Hepatocyte (in vitro differentiated cells): ENCODE measurements at regions not wholly inside any gene's neighbourhood (a gene's known extent, or its start where the extent isn't known, plus 50 kb on each side); places are given as distances from the start of the nearest gene placed in this dataset.

Experiments used
- DNase-seq: peaks from one replicate; pipeline ENCODE4 v3.0.0-alpha.2; 2016; ENCODE audit warnings: low spot score
- H2AFZ ChIP-seq: fragments of 200-600 bp; sonication (generic); 2 replicates; pipeline ENCODE4 v1.6.0; 2016; ENCODE audit warnings: antibody characterized with exemption, mild to moderate bottlenecking
- H3K27ac ChIP-seq: fragments of 200-600 bp; sonication (generic); 2 replicates; pipeline ENCODE4 v1.5.1; 2016; ENCODE audit warnings: mild to moderate bottlenecking
- H3K27me3 ChIP-seq: fragments of 200-600 bp; sonication (generic); 2 replicates; pipeline ENCODE4 v1.6.1; 2016
- H3K36me3 ChIP-seq: fragments of 200-600 bp; sonication (generic); replicated peaks from 2 replicates; pipeline ENCODE4 v1.5.1; 2016; ENCODE audit warnings: low read depth; ENCODE audit not compliant: insufficient read depth
- H3K4me1 ChIP-seq: fragments of 200-600 bp; sonication (generic); 2 replicates; pipeline ENCODE4 v1.5.1; 2016; ENCODE audit warnings: mild to moderate bottlenecking, moderate library complexity; ENCODE audit not compliant: insufficient read depth
- H3K4me2 ChIP-seq: fragments of 200-600 bp; sonication (generic); 2 replicates; pipeline ENCODE4 v1.6.0; 2016
- H3K4me3 ChIP-seq: fragments of 200-600 bp; sonication (generic); 2 replicates; pipeline ENCODE4 v1.5.1; 2016; ENCODE audit warnings: mild to moderate bottlenecking
- H3K79me2 ChIP-seq: fragments of 200-600 bp; sonication (generic); 2 replicates; pipeline ENCODE4 v1.6.0; 2017; ENCODE audit warnings: mild to moderate bottlenecking
- H3K9me2 ChIP-seq: fragments of 200-600 bp; sonication (generic); replicated peaks from 2 replicates; pipeline ENCODE4 v1.6.0; 2017; ENCODE audit warnings: mild to moderate bottlenecking; ENCODE audit not compliant: insufficient read depth
- H3K9me3 ChIP-seq: fragments of 200-600 bp; sonication (generic); 2 replicates; pipeline ENCODE4 v1.5.1; 2016; ENCODE audit warnings: low read depth, mild to moderate bottlenecking
- H4K20me1 ChIP-seq: fragments of 200-600 bp; sonication (generic); 2 replicates; pipeline ENCODE4 v1.6.0; 2016; ENCODE audit warnings: mild to moderate bottlenecking; ENCODE audit not compliant: insufficient read depth, poor library complexity, severe bottlenecking
- CTCF ChIP-seq: fragments of 200-600 bp; sonication (generic); IDR thresholded peaks from 2 replicates; pipeline ENCODE4 v1.5.1; 2016; ENCODE audit warnings: antibody characterized with exemption, mild to moderate bottlenecking; ENCODE audit not compliant: poor library complexity
- EZH2 ChIP-seq: fragments of 200-600 bp; sonication (generic); IDR thresholded peaks from 2 replicates; pipeline ENCODE4 v1.6.1; 2016; ENCODE audit warnings: antibody characterized with exemption, mild to moderate bottlenecking, borderline replicate concordance
- EZH2phosphoT487 ChIP-seq: fragments of 200-600 bp; sonication (generic); IDR thresholded peaks from one replicate; pipeline ENCODE4 v1.6.1; 2018; ENCODE audit warnings: antibody characterized with exemption, mild to moderate bottlenecking, low read depth, moderate library complexity; ENCODE audit not compliant: unreplicated experiment, severe bottlenecking
- WGBS: methylation state at CpG from one replicate; pipeline ENCODE4 v1.1.6; 2016; ENCODE audit warnings: low lambda C conversion rate; ENCODE audit errors: missing lambda C conversion rate; 5-methylcytosine and 5-hydroxymethylcytosine counted together

GRCh38 chr3:82654708-82655107, 893.3 kb upstream of the GBE1 start:
- no peak overlapping the region for H3K4me3 ChIP-seq
- H3K4me2 ChIP-seq: no peak overlapping the region
- no peaks in the 10 kb centered on the region for H3K9me3 ChIP-seq
- H3K79me2 ChIP-seq: no peaks in the 10 kb centered on the region
- H4K20me1 ChIP-seq: no peaks in the 10 kb centered on the region
- no peaks in the 10 kb centered on the region for H3K4me1 ChIP-seq
- 56% methylated on average over 3 of the region's 3 CpGs for WGBS
- no peaks in the 10 kb centered on the region for H3K9me2 ChIP-seq
- H3K36me3 ChIP-seq: no peaks in the 10 kb centered on the region
- no peaks in the 10 kb centered on the region for H3K27me3 ChIP-seq
- H2AFZ ChIP-seq: no peak overlapping the region
- TF ChIP-seq CTCF: no peak
- no peak for TF ChIP-seq EZH2
- no peak for TF ChIP-seq EZH2phosphoT487
- no peak for DNase-seq
- H3K27ac ChIP-seq: no peak overlapping the region

- Histone ChIP-seq H3K9me2 (no peaks in the 10 kb centered on the region), H3K79me2 (no peaks in the 10 kb centered on the region), H3K4me3 (no peak overlapping the region), H2AFZ (no peak overlapping the region), H3K4me2 (no peak overlapping the region), H3K27me3 (no peaks in the 10 kb centered on the region), H4K20me1 (no peaks in the 10 kb centered on the region), H3K27ac (no peak overlapping the region), H3K9me3 (no peaks in the 10 kb centered on the region), H3K36me3 (no peaks in the 10 kb centered on the region), H3K4me1 (no peaks in the 10 kb centered on the region)
- TF ChIP-seq CTCF: peak; percentile 17
- no peak for TF ChIP-seq EZH2phosphoT487
- TF ChIP-seq EZH2: no peak
- DNase-seq: no peak
Measured at GRCh38 chr3:82643948-82644347, 882.5 kb upstream of the GBE1 start.

- no peak overlapping the region for H3K4me3 ChIP-seq
- H3K4me1 ChIP-seq: no peaks in the 10 kb centered on the region
- no peak overlapping the region for H3K4me2 ChIP-seq
- DNase-seq: no peak
- no peaks in the 10 kb centered on the region for H3K36me3 ChIP-seq
- H2AFZ ChIP-seq: no peak overlapping the region
- H3K9me2 ChIP-seq: no peaks in the 10 kb centered on the region
- TF ChIP-seq EZH2phosphoT487: no peak
- TF ChIP-seq CTCF: no peak
- no peak for TF ChIP-seq EZH2
- no peaks in the 10 kb centered on the region for H3K27me3 ChIP-seq
- H3K27ac ChIP-seq: no peak overlapping the region
- 95% methylated on average over 2 of the region's 2 CpGs for WGBS
- H3K9me3 ChIP-seq: no peaks in the 10 kb centered on the region
- H3K79me2 ChIP-seq: no peaks in the 10 kb centered on the region
- no peaks in the 10 kb centered on the region for H4K20me1 ChIP-seq
Measured at GRCh38 chr3:82641701-82642100, 880.3 kb upstream of the GBE1 start.

- TF ChIP-seq EZH2phosphoT487 (no peak), CTCF (no peak), EZH2 (no peak)
- Histone ChIP-seq H4K20me1 (no peaks in the 10 kb centered on the region), H3K9me3 (no peaks in the 10 kb centered on the region), H3K9me2 (no peaks in the 10 kb centered on the region), H3K79me2 (no peaks in the 10 kb centered on the region), H3K27me3 (no peaks in the 10 kb centered on the region), H3K27ac (no peak overlapping the region), H3K4me2 (no peak overlapping the region), H3K4me1 (no peaks in the 10 kb centered on the region), H3K36me3 (no peaks in the 10 kb centered on the region), H3K4me3 (no peak overlapping the region), H2AFZ (no peak overlapping the region)
- DNase-seq: no peak
- 79% methylated on average over 3 of the region's 3 CpGs for WGBS
Measured at GRCh38 chr3:82640254-82640653, 878.8 kb upstream of the GBE1 start.
